ENCODE measurements at regions not wholly inside any gene's neighbourhood (a gene's known extent, or its start where the extent isn't known, plus 50 kb on each side); places are given as distances from the start of the nearest gene placed in this dataset.
A peak's percentile ranks its signal among the peaks of the same experiment; 100 is the strongest.

DNA sequence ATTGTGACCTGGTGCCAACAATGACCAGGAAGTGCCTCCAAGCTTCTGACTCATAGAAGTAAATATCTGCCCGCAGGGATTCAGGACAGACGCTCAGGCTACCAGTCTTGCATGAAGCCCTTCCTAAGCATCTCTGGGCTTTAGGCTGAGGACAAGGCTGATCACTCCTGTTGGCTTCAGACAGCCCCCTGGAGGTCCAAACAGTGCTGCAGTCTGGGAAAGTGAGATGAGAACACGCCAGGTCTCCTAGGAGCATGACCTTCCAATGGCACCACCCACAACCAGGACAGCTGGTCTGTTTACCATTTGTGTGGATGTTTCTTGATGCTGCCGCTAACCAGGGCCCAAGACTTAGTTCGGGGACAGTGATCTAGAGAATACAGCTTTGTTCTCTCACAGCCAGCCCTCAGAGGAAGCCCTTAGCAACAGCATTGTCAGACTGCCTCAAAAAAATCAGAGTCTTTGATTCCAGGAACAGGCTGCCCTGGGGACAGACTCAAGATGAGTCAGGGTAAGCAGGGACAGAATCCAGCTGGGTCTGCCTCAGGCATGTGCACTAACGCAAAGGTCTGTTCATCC is 111.2 kb downstream of the ZNF280B start (continued):
- TF ChIP-seq, protein P1, sequence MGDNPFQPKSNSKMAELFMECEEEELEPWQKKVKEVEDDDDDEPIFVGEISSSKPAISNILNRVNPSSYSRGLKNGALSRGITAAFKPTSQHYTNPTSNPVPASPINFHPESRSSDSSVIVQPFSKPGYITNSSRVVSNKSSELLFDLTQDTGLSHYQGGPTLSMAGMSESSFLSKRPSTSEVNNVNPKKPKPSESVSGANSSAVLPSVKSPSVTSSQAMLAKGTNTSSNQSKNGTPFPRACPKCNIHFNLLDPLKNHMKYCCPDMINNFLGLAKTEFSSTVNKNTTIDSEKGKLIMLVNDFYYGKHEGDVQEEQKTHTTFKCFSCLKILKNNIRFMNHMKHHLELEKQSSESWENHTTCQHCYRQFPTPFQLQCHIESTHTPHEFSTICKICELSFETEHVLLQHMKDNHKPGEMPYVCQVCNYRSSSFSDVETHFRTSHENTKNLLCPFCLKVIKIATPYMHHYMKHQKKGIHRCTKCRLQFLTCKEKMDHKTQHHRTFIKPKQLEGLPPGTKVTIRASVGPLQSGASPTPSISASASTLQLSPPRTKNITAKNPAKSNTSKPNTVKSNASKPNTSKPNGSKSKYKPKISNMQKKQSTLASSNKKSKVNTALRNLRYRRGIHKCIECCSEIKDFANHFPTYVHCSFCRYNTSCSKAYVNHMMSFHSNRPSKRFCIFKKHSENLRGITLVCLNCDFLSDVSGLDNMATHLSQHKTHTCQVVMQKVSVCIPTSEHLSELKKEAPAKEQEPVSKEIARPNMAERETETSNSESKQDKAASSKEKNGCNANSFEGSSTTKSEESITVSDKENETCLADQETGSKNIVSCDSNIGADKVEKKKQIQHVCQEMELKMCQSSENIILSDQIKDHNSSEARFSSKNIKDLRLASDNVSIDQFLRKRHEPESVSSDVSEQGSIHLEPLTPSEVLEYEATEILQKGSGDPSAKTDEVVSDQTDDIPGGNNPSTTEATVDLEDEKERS (CRISPR knock-in tag; IDR thresholded peaks at IDR 0.05), result no peak
- TF ChIP-seq HMG20A (CRISPR knock-in tag; IDR thresholded peaks at IDR 0.05; ENCODE audit: borderline replicate concordance), result peak; percentile 56; the same call in 1 of the 2 replicates
- TF ChIP-seq, protein P2, sequence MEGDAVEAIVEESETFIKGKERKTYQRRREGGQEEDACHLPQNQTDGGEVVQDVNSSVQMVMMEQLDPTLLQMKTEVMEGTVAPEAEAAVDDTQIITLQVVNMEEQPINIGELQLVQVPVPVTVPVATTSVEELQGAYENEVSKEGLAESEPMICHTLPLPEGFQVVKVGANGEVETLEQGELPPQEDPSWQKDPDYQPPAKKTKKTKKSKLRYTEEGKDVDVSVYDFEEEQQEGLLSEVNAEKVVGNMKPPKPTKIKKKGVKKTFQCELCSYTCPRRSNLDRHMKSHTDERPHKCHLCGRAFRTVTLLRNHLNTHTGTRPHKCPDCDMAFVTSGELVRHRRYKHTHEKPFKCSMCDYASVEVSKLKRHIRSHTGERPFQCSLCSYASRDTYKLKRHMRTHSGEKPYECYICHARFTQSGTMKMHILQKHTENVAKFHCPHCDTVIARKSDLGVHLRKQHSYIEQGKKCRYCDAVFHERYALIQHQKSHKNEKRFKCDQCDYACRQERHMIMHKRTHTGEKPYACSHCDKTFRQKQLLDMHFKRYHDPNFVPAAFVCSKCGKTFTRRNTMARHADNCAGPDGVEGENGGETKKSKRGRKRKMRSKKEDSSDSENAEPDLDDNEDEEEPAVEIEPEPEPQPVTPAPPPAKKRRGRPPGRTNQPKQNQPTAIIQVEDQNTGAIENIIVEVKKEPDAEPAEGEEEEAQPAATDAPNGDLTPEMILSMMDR (CRISPR knock-in tag; IDR thresholded peaks at IDR 0.05), result peak; percentile 84
- no peak for TF ChIP-seq SSRP1 (CRISPR knock-in tag; IDR thresholded peaks at IDR 0.05)
- TF ChIP-seq RARG (CRISPR knock-in tag; IDR thresholded peaks at IDR 0.05; ENCODE audit: low read depth), result no peak
- no peak for TF ChIP-seq ZNF670 (CRISPR knock-in tag; IDR thresholded peaks at IDR 0.05; ENCODE audit: borderline replicate concordance)
- TF ChIP-seq, protein P3, sequence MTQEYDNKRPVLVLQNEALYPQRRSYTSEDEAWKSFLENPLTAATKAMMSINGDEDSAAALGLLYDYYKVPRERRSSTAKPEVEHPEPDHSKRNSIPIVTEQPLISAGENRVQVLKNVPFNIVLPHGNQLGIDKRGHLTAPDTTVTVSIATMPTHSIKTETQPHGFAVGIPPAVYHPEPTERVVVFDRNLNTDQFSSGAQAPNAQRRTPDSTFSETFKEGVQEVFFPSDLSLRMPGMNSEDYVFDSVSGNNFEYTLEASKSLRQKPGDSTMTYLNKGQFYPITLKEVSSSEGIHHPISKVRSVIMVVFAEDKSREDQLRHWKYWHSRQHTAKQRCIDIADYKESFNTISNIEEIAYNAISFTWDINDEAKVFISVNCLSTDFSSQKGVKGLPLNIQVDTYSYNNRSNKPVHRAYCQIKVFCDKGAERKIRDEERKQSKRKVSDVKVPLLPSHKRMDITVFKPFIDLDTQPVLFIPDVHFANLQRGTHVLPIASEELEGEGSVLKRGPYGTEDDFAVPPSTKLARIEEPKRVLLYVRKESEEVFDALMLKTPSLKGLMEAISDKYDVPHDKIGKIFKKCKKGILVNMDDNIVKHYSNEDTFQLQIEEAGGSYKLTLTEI (CRISPR knock-in tag; conservative IDR thresholded peaks at IDR 0.05), result no peak
- TF ChIP-seq, protein P4, sequence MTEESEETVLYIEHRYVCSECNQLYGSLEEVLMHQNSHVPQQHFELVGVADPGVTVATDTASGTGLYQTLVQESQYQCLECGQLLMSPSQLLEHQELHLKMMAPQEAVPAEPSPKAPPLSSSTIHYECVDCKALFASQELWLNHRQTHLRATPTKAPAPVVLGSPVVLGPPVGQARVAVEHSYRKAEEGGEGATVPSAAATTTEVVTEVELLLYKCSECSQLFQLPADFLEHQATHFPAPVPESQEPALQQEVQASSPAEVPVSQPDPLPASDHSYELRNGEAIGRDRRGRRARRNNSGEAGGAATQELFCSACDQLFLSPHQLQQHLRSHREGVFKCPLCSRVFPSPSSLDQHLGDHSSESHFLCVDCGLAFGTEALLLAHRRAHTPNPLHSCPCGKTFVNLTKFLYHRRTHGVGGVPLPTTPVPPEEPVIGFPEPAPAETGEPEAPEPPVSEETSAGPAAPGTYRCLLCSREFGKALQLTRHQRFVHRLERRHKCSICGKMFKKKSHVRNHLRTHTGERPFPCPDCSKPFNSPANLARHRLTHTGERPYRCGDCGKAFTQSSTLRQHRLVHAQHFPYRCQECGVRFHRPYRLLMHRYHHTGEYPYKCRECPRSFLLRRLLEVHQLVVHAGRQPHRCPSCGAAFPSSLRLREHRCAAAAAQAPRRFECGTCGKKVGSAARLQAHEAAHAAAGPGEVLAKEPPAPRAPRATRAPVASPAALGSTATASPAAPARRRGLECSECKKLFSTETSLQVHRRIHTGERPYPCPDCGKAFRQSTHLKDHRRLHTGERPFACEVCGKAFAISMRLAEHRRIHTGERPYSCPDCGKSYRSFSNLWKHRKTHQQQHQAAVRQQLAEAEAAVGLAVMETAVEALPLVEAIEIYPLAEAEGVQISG (CRISPR knock-in tag; IDR thresholded peaks at IDR 0.05), result 0 out of 2 replicates have a peak, but pooled peaks have one; percentile 20
- TF ChIP-seq, protein P5, sequence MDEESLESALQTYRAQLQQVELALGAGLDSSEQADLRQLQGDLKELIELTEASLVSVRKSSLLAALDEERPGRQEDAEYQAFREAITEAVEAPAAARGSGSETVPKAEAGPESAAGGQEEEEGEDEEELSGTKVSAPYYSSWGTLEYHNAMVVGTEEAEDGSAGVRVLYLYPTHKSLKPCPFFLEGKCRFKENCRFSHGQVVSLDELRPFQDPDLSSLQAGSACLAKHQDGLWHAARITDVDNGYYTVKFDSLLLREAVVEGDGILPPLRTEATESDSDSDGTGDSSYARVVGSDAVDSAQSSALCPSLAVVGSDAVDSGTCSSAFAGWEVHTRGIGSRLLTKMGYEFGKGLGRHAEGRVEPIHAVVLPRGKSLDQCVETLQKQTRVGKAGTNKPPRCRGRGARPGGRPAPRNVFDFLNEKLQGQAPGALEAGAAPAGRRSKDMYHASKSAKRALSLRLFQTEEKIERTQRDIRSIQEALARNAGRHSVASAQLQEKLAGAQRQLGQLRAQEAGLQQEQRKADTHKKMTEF (CRISPR knock-in tag; IDR thresholded peaks at IDR 0.05), result 0 out of 2 replicates have a peak, but pooled peaks have one; percentile 31
- TF ChIP-seq, protein P6, sequence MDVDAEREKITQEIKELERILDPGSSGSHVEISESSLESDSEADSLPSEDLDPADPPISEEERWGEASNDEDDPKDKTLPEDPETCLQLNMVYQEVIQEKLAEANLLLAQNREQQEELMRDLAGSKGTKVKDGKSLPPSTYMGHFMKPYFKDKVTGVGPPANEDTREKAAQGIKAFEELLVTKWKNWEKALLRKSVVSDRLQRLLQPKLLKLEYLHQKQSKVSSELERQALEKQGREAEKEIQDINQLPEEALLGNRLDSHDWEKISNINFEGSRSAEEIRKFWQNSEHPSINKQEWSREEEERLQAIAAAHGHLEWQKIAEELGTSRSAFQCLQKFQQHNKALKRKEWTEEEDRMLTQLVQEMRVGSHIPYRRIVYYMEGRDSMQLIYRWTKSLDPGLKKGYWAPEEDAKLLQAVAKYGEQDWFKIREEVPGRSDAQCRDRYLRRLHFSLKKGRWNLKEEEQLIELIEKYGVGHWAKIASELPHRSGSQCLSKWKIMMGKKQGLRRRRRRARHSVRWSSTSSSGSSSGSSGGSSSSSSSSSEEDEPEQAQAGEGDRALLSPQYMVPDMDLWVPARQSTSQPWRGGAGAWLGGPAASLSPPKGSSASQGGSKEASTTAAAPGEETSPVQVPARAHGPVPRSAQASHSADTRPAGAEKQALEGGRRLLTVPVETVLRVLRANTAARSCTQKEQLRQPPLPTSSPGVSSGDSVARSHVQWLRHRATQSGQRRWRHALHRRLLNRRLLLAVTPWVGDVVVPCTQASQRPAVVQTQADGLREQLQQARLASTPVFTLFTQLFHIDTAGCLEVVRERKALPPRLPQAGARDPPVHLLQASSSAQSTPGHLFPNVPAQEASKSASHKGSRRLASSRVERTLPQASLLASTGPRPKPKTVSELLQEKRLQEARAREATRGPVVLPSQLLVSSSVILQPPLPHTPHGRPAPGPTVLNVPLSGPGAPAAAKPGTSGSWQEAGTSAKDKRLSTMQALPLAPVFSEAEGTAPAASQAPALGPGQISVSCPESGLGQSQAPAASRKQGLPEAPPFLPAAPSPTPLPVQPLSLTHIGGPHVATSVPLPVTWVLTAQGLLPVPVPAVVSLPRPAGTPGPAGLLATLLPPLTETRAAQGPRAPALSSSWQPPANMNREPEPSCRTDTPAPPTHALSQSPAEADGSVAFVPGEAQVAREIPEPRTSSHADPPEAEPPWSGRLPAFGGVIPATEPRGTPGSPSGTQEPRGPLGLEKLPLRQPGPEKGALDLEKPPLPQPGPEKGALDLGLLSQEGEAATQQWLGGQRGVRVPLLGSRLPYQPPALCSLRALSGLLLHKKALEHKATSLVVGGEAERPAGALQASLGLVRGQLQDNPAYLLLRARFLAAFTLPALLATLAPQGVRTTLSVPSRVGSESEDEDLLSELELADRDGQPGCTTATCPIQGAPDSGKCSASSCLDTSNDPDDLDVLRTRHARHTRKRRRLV (CRISPR knock-in tag; IDR thresholded peaks at IDR 0.05), result no peak

All from HepG2 (cell line).